H1 (cell line): ENCODE measurements at regions not wholly inside any gene's neighbourhood (a gene's known extent, or its start where the extent isn't known, plus 50 kb on each side); places are given as distances from the start of the nearest gene placed in this dataset.

ENCODE experiments used
- CREB1 ChIP-seq: IDR thresholded peaks from 2 replicates; pipeline ENCODE4 v1.6.1; 2012; ENCODE audit warnings: inconsistent platforms
- EGR1 ChIP-seq: IDR thresholded peaks from 2 replicates; pipeline ENCODE4 v1.6.1; 2011; ENCODE audit warnings: low read depth, low read length, borderline replicate concordance
- EZH2 ChIP-seq: fragments of 200-600 bp; sonication (generic); IDR thresholded peaks from 2 replicates; pipeline ENCODE4 v1.7.1; 2012; ENCODE audit warnings: low read depth, mild to moderate bottlenecking, moderate library complexity, low read length, inconsistent platforms; ENCODE audit not compliant: severe bottlenecking
- HDAC2 ChIP-seq, 2 experiments: fragments of 300-600 bp in 1 of 2; sonication (generic) in 1 of 2; IDR thresholded peaks; 2 replicates each; pipeline ENCODE4 v1.6.1; 2011 to 2012; ENCODE audit warnings: low read depth in 2 of 2, low read length in 2 of 2, mild to moderate bottlenecking in 2 of 2, moderate library complexity in 2 of 2, borderline replicate concordance in 1 of 2, inconsistent platforms in 1 of 2
- SIRT6 ChIP-seq: IDR thresholded peaks from one replicate; pipeline ENCODE4 v1.7.1; 2012; ENCODE audit warnings: low read length, inconsistent platforms

- no peak for TF ChIP-seq HDAC2 (IDR thresholded peaks at IDR 0.05; ENCODE audit: borderline replicate concordance in 1 of 2, low read depth in 2 of 2, low read length in 2 of 2)
- TF ChIP-seq EGR1: no peak
- no peak for TF ChIP-seq EZH2
- TF ChIP-seq CREB1: no peak
- TF ChIP-seq SIRT6: no peak
Observed at GRCh38 chr14:44774396-44774795, 187.4 kb downstream of the KLHL28 start (continued).
